ENCODE measurements at regions not wholly inside any gene's neighbourhood (a gene's known extent, or its start where the extent isn't known, plus 50 kb on each side); places are given as distances from the start of the nearest gene placed in this dataset.
"Not testable (repeated sequence)": the region's sequence is repeated elsewhere in the genome, so short reads cannot be mapped to it uniquely, and the experiment has no call there.

DNA sequence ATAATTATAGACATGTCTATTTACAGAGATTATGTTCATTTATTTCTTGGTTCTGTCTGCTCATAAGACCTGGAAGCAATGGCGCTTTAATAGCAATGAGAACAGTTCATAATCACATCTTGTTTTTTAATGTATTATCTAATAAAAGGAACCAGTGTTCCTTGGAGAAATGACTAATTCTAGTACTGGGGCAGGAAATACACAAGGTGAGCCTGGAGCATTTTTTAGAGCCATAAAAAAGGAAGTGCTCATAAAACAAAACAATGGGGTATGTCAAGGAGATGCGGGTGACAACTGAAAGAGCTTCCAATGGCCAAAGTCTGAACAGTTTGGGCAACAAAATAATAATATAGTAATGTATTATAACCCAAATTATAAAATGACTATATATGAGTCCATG lies 531.9 kb upstream of the CHD1 start:
- TF ChIP-seq, protein P1, sequence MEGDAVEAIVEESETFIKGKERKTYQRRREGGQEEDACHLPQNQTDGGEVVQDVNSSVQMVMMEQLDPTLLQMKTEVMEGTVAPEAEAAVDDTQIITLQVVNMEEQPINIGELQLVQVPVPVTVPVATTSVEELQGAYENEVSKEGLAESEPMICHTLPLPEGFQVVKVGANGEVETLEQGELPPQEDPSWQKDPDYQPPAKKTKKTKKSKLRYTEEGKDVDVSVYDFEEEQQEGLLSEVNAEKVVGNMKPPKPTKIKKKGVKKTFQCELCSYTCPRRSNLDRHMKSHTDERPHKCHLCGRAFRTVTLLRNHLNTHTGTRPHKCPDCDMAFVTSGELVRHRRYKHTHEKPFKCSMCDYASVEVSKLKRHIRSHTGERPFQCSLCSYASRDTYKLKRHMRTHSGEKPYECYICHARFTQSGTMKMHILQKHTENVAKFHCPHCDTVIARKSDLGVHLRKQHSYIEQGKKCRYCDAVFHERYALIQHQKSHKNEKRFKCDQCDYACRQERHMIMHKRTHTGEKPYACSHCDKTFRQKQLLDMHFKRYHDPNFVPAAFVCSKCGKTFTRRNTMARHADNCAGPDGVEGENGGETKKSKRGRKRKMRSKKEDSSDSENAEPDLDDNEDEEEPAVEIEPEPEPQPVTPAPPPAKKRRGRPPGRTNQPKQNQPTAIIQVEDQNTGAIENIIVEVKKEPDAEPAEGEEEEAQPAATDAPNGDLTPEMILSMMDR (IDR thresholded peaks at IDR 0.05; ENCODE audit: low read depth, low read length) = no peak
- no peak overlapping the region for H3K4me3 ChIP-seq (replicated peaks in 1 of 2; ENCODE audit: low read depth in 2 of 2, low read length in 2 of 2)
- no peak for DNase-seq (ENCODE audit: low read depth in 2 of 2)

DNA sequence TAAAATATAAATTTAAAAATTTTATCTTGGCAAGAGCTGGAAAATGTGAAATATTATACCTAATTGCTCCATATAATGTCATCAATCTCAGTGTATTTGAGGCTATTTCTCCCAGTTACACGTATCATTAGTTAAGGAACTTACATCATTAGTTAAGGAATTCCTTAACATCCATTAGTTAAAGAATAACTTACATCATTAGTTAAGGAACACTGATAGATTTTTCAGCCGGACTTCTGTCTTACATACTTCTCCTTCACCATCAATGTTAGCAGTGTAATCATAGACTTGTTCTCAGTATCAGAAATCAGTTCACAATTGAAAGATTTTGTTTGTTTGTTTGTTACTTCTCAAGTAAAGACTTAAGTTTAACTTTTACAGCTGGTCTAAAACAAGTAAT lies 524.4 kb upstream of the CHD1 start:
- DNase-seq (ENCODE audit: low read depth in 2 of 2) = no peak
- TF ChIP-seq, protein P1 (IDR thresholded peaks at IDR 0.05; ENCODE audit: low read depth, low read length) = no peak
- H3K4me3 ChIP-seq (replicated peaks in 1 of 2; ENCODE audit: low read depth in 2 of 2, low read length in 2 of 2) = no peak overlapping the region

DNA sequence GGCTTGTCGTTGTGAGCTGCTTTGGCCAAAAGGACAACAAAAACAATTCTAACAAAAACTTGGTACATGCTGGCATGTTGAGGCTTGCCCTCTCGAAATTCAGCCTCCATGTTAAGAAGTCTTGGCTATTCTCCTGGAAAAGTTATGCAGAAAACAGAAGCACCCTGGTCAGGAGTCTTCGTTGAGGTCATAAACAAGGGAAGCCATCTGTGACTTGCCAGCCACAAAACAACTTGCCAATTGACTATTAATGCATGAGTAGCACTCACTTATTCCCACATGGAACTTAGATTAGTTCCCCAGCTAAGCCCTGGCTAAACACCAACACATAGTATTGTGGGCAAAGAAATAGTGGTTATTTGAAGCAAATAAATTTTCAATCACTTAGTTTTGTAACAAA lies 521.0 kb upstream of the CHD1 start:
- DNase-seq (ENCODE audit: low read depth in 2 of 2) = no peak
- TF ChIP-seq, protein P1 (IDR thresholded peaks at IDR 0.05; ENCODE audit: low read depth, low read length) = no peak
- H3K4me3 ChIP-seq (replicated peaks in 1 of 2; ENCODE audit: low read depth in 2 of 2, low read length in 2 of 2) = no peak overlapping the region

DNA sequence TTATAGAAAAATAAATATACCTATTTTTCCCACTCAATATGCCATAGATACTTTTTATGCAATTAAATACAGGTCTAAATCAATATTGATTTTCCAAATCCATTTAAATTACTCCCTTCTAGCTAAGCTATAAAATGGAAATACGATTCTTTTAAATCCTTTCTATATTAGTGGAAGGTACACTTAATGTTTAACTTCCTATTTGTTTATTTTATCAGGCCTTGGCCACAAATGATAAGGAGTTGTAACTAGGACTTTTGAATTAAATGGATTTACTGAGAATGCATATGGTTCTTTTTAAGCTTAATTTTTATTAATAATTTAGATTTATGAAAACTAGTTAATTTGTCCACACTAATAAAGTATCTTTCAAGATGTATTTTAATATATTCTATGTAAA lies 517.0 kb upstream of the CHD1 start:
- no peak for DNase-seq (ENCODE audit: low read depth in 2 of 2)
- TF ChIP-seq, protein P1 (IDR thresholded peaks at IDR 0.05; ENCODE audit: low read depth, low read length) = no peak
- no peak overlapping the region for H3K4me3 ChIP-seq (replicated peaks in 1 of 2; ENCODE audit: low read depth in 2 of 2, low read length in 2 of 2)

DNA sequence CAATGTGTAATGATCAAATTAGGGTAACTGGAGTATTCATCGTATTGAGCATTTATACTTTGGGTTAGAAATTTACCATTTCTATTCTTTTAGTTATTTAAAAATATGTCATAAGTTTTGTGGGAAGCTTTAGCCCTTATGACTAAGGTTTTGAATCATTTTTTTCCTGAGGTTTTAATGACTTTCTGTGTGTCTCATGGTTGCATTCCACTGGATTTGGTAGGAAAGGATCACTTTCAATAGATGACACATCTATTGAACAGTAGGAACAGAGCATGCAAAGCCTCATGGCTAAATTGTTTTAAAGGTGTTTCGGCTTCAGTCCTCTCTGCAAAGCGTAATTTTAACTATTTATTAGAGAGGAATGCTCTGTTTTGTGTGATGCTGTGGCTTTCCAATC lies 512.4 kb upstream of the CHD1 start:
- TF ChIP-seq, protein P1 (IDR thresholded peaks at IDR 0.05; ENCODE audit: low read depth, low read length) = no peak
- no peak overlapping the region for H3K4me3 ChIP-seq (replicated peaks in 1 of 2; ENCODE audit: low read depth in 2 of 2, low read length in 2 of 2)
- no peak for DNase-seq (ENCODE audit: low read depth in 2 of 2)

DNA sequence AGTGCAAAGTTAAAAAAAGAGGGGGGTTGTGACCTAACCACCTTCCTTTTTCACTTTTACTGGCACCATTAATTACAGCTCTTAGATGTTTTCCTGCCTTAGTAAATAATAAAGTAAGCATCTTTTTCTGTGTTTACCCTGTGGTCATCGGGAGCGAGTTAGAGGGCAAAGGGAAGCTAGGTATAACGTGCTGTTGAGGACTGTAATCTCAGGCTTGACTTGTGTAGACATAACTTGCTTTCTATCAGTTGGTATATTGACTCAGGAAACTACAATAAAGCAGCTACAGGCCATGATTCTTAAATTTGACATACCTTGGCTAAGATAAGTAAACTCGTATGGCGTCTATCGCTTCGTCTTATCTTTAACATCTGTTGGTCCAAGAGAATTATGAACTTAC lies 509.8 kb upstream of the CHD1 start:
- TF ChIP-seq, protein P1 (IDR thresholded peaks at IDR 0.05; ENCODE audit: low read depth, low read length) = no peak
- no peak for DNase-seq (ENCODE audit: low read depth in 2 of 2)

DNA sequence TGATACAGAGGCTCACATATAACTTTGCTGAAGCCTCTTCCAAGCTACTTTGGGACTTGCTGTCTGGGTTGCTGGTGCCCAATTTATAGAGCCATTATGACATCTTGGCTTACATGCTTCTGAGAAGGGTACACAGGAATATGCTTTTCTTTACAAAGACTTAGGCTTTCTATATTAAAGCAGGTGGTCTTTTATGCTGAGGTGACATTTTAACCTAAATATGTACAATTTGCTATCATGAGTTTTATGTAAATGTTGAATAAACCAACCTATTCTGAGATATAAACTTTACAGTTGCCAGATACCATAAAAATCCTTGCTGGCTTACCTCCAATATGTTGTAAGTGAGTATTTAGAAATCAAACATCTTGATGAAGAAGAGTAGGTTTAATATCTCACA lies 509.2 kb upstream of the CHD1 start:
- TF ChIP-seq, protein P1 (IDR thresholded peaks at IDR 0.05; ENCODE audit: low read depth, low read length) = no peak
- no peak for DNase-seq (ENCODE audit: low read depth in 2 of 2)
- H3K4me3 ChIP-seq (replicated peaks in 1 of 2; ENCODE audit: low read depth in 2 of 2, low read length in 2 of 2) = no peak overlapping the region

More for the DNA sequence above, 509.8 kb upstream of the CHD1 start:
- H3K4me3 ChIP-seq (replicated peaks in 1 of 2; ENCODE audit: low read depth in 2 of 2, low read length in 2 of 2) = no peak overlapping the region

DNA sequence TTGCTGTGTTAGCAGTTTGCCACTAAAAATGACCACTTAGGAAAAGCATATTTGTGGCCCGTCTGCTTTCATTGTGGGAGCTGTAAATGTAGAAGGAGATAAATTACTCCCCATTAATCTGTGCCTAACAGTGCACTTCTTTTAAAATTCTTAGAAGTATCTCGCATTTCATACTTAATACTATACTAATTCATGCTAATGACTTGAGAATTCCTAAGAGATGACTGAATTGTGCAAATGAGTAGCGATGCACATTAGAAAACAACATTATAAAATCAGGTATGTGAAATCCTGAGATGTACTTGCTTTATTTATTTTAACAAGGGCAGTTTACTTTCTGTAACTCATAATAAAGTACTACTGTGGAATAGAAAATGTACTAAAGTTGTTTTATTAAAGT lies 494.6 kb upstream of the CHD1 start:
- not testable (repeated sequence) for H3K4me3 ChIP-seq (replicated peaks in 1 of 2; ENCODE audit: low read depth in 2 of 2, low read length in 2 of 2); DNase-seq (ENCODE audit: low read depth in 2 of 2)

DNA sequence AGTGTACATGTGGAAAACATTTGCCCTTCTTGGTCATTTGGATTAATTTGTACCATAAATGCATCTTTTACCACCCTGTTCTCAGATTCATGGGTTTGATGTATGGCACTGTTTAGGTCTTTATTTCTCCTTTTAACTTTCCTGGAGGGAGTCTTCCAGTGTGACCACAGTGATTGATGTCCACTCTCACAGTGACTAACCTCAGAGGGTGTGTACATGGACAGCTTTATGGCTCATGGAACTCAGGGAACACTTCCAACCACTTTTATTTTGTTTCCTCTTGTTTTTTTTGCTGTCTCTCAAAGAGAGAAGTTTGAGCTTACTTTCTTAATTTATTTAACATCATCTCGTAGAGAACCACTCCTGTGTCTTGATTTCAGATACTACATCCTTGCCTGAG lies 489.8 kb upstream of the CHD1 start:
- not testable (repeated sequence) for H3K4me3 ChIP-seq (replicated peaks in 1 of 2; ENCODE audit: low read depth in 2 of 2, low read length in 2 of 2); DNase-seq (ENCODE audit: low read depth in 2 of 2)

DNA sequence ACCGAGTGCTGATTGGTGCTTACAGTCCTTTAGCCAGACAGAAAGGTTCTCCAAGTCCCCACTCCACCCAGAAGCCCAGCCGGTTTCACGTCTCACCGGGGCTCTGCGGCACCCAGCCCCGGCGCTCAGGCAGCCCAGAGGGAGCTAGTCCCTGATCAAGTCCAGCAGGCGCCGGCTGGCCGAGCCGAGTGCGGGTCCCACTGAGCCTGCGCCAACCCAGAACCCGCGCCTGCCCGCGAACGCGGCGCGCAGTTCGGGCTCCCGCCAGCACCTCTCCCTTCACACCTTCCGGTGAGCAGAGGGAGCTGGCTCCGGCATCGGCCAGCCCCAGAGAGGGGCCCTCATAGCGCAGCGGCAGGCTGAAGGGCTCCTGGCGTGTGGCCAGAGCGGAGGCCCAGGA lies 481.6 kb upstream of the CHD1 start:
- H3K4me3 ChIP-seq (replicated peaks in 1 of 2; ENCODE audit: low read depth in 2 of 2, low read length in 2 of 2); DNase-seq (ENCODE audit: low read depth in 2 of 2): not testable (repeated sequence)

Measured in cardiac fibroblast (primary cell).